HG02678 (cell line): ENCODE measurements at regions not wholly inside any gene's neighbourhood (a gene's known extent, or its start where the extent isn't known, plus 50 kb on each side); places are given as distances from the start of the nearest gene placed in this dataset.

Experiments used
- ATAC-seq: cut with Tn5 transposase; IDR thresholded peaks from one replicate; pipeline ENCODE4 v1.9.1; 2021; ENCODE audit warnings: mild to moderate bottlenecking, moderate library complexity; ENCODE audit not compliant: unreplicated experiment

- no peak for ATAC-seq
These were observed 157.1 kb downstream of the TLE1 start for GRCh38 chr9:81532251-81532650.

GRCh38 chr9:81531511-81531910 is 157.8 kb downstream of the TLE1 start:
- ATAC-seq: no peak

GRCh38 chr9:81530846-81531245 is 158.5 kb downstream of the TLE1 start:
- no peak for ATAC-seq

DNA sequence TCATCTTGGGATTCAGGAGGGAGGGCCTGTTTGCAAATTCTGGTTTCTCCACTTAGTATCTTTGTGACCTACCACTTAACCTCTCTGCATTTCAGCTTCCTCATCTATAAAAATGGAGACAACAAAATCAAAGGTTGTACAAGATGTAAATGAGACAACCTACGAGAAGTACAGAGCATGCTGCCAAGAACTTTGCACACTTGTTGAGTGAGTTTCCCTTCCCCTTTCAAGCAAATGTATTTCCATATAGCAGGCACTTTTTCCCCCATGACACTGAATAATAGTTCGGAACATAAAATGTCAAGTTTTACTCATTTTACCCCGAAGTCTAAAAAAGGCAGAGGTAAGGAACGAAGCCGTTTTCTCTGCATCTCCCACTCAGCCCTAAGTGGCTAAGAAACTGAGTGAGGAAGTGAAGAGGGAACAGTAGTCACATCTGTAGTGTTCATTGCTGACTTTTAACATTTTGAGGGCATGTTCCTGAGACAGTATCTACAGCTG is 159.0 kb downstream of the TLE1 start:
- ATAC-seq: no peak

- no peak for ATAC-seq
These were observed 159.7 kb downstream of the TLE1 start for GRCh38 chr9:81529556-81530193.

GRCh38 chr9:81526587-81526986 is 162.8 kb downstream of the TLE1 start:
- ATAC-seq: no peak

- ATAC-seq: no peak
These were observed 166.4 kb downstream of the TLE1 start for GRCh38 chr9:81522716-81523551.

GRCh38 chr9:81521892-81522291 is 167.5 kb downstream of the TLE1 start:
- no peak for ATAC-seq

DNA sequence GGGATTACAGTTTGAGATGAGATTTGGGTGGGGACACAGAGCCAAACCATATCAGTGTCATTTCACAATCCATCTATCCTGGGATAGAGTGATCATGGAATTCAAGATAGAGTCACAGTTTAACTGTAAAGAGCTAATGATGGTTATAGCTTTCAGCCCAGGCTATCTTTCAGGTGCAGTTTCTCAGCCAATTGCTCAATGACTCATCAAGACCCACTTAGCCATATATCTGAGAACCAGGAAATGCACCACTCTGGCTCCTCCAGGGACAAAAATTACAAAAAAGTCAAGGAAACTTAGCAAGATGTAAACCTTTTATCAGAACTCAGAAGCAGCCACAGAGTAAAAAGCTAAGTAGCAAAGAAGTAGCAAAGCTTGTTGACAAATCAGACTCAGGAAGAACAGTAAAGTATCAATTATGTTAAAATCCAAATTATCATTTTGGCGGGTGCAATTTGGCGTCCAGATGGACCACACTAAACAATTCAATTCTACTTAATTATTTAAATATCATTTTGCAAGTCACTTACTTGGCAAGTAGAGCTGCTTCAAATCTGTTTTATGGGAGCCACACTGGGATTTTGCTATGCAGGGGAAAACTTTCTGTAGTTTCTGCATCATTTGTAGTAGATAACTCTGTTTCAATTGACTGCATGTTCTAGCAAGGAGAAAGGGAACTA is 169.4 kb downstream of the TLE1 start:
- ATAC-seq: no peak

GRCh38 chr9:81517954-81518353 is 171.4 kb downstream of the TLE1 start:
- no peak for ATAC-seq

DNA sequence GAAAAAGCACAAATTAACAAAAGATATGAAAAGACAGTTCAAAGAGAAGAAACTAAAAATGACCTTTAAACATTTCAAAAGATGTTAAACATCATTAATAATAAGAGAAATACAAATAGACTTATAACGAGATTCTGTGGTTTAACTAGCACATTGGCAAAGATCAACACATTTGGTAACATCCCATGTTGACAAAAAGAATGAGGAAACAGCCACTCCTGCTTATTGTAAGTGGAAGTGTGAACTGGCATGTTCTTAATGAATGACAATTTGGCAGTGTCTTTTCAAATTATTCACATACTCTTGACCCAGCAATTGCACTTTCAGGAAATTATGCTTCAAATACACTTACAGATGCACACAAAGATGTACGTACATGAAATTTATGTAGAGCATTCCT is 176.3 kb downstream of the TLE1 start:
- no peak for ATAC-seq

DNA sequence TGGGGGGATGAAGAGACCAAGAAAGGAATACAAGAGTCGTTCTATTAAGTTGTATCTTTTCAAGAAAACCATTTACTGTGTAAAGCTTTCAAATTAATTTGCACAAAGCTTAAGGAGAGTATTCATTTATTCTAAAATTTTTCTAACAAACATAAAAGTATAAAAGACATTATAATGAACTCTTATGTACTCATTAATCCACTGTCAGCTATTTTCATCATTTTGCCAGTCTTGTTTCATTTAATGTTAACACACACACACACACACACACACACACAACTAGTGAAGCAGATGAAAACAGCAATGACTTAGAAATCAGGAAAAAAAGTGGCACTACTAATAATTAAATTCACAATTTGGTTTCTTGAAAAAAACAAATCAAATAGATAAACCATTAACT is 176.7 kb downstream of the TLE1 start:
- ATAC-seq: no peak

GRCh38 chr9:81508476-81508875 is 180.9 kb downstream of the TLE1 start:
- no peak for ATAC-seq

DNA sequence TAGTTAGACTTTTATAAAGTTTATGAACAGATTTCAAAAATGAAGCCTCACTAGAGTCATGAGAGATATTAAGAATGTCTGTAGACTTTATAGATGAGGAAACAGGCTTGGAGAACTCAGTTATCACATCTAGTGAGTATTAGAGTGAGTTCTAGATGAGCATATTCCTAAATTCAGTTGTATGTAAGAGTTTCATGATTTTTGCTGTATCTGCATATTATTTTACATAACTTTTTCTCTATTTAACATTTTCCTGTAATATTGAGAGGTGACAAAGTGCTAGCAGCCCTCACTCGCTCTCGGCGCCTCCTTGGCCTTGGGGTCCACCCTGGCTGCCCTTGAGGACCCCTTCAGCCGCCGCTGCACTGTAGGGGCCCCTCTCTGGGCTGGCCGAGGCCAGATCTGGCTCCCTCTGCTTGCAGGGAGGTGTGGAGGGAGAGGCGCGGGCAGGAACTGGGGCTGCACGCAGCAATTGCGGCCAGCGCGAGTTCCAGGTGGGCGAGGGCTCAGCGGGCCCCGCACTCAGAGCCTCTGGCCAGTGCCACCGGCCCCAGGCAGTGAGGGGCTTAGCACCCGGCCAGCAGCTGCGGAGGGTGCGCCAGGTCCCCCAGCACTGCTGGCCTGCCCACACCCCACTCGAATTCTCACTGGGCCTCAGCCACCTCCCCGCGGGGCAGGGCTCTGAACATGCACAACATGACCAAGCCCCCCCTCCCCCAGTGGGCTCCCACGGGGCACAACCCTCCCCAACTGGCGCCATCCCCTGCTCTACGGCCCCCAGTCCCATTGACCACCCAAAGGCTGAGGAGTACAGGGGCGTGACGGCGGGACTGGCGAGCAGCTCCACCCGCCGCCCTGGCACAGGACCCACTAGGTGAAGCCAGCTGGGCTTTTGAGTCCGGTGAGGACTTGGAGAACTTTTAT is 182.1 kb downstream of the TLE1 start:
- ATAC-seq: no peak

GRCh38 chr9:81499594-81499993 is 189.8 kb downstream of the TLE1 start:
- no peak for ATAC-seq

DNA sequence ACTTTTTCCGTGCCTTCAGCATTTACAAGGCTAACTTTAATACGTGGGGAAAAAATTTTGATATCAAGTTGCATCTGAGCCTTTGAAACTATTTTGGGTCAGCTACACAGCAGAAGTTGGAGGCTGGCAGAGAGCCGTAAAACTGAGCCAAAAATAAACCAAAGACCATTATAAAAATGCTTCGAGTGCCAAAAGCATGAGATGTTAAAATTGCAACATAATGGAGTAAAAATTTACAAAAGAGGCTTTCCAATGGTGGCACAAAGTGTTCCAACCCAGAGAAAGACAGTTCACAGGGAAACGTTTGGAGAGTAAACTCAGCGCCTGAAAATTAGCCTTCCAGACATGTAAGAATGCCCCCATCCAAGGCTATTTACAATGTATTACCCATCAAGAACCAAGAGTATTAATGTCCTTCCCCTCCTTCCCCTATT is 190.3 kb downstream of the TLE1 start:
- ATAC-seq: no peak

GRCh38 chr9:81498576-81498975 is 190.8 kb downstream of the TLE1 start:
- ATAC-seq: no peak

GRCh38 chr9:81497091-81497490 is 192.3 kb downstream of the TLE1 start:
- ATAC-seq: no peak

DNA sequence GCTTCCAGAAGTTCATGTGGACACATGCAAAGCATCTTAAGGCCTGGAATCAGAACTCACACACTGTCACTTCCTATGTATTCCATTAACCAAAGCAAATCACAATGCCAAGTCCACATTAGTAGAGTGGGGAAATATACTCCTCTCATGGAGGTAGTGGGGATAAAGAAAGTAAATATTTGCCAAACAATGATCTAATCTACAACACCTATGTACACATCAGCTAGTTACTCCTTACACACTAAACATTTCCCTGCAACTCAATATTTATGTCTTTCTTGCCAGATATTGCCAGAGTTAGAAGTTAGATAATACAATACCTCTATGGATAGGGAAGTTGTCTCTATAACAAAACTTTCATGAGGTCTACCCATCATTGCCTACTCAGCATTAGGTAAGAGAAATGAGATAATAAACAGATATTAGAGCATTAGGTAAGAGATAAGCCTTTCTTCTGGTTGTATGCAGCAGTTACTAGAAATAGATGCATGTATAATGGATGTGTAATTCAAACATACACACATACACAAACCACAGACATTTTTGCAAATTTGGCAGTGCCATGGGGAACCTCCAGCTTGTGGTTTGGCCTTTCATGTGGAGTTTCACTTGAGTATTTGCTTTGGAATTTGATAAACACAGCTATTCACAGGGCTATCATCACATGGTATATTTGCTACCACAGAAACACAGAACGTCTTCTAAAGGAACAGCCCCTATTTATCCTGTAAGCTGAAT is 196.5 kb downstream of the TLE1 start:
- no peak for ATAC-seq
